AG09309 (cell line): ENCODE measurements at regions not wholly inside any gene's neighbourhood (a gene's known extent, or its start where the extent isn't known, plus 50 kb on each side); places are given as distances from the start of the nearest gene placed in this dataset.
"Not testable (repeated sequence)": the region's sequence is repeated elsewhere in the genome, so short reads cannot be mapped to it uniquely, and the experiment has no call there.

Experiments
- DNase-seq: peaks from one replicate; pipeline ENCODE4 v3.0.0-alpha.2; 2010; ENCODE audit warnings: low read depth
- H3K4me3 ChIP-seq: 2 replicates; pipeline ENCODE4 v1.5.1; 2011; ENCODE audit warnings: mild to moderate bottlenecking, low read depth, low read length, moderate library complexity; ENCODE audit not compliant: control insufficient read depth
- TF ChIP-seq, protein P1 (sequence below): IDR thresholded peaks from 2 replicates; pipeline ENCODE4 v1.5.1; 2011; ENCODE audit warnings: mild to moderate bottlenecking, low read depth, low read length, inconsistent platforms; ENCODE audit not compliant: insufficient read depth, control insufficient read depth; ENCODE audit errors: missing control alignments

DNA sequence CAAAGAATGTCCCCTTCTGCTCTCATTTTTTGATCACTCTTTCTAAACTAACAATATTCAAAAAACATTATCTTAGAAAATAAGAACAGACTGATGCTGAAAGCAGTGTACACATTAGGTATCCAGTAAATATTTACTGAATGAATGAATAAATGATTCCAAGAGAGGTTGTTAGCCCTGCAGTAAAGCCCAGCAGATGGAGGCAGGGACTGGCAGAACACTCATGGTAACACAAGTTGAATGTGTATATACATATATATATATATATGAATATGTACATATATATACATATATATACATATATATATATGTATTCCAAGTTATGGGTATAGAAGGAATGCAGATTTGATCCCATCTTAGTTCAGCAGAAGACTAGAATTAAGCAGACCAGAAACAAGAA is 546.3 kb downstream of the RAB38 start:
- no peak overlapping the region for H3K4me3 ChIP-seq
- DNase-seq, result no peak
- TF ChIP-seq, protein P1, sequence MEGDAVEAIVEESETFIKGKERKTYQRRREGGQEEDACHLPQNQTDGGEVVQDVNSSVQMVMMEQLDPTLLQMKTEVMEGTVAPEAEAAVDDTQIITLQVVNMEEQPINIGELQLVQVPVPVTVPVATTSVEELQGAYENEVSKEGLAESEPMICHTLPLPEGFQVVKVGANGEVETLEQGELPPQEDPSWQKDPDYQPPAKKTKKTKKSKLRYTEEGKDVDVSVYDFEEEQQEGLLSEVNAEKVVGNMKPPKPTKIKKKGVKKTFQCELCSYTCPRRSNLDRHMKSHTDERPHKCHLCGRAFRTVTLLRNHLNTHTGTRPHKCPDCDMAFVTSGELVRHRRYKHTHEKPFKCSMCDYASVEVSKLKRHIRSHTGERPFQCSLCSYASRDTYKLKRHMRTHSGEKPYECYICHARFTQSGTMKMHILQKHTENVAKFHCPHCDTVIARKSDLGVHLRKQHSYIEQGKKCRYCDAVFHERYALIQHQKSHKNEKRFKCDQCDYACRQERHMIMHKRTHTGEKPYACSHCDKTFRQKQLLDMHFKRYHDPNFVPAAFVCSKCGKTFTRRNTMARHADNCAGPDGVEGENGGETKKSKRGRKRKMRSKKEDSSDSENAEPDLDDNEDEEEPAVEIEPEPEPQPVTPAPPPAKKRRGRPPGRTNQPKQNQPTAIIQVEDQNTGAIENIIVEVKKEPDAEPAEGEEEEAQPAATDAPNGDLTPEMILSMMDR, result no peak

DNA sequence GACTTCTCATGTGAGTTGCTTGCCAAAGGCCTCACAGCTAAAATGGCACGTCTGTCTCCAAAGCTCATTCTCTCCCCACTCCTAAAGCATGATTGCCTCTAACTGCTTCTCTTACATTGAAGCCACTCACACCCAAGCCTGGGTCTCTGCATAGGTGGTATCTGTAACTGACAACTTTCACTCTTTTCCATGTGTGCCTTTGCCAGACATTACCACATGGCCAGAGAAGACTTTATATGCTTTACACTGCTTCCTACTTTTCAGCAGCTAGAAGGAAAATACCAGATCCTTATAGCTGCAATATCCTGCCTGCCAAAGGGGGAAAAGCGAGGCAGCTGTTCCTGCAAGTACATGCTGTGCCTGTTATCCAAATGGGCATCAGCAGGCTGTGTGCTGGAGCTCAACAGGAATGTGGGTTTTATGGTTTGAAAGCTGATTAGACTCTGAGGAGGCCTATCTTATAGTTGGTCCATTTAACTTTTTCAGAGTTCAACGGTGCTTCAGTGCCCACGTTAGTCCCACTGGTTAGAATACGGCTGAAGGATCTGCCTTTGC is 547.1 kb downstream of the RAB38 start:
- DNase-seq, result no peak
- TF ChIP-seq, protein P1, result no peak
- no peak overlapping the region for H3K4me3 ChIP-seq

DNA sequence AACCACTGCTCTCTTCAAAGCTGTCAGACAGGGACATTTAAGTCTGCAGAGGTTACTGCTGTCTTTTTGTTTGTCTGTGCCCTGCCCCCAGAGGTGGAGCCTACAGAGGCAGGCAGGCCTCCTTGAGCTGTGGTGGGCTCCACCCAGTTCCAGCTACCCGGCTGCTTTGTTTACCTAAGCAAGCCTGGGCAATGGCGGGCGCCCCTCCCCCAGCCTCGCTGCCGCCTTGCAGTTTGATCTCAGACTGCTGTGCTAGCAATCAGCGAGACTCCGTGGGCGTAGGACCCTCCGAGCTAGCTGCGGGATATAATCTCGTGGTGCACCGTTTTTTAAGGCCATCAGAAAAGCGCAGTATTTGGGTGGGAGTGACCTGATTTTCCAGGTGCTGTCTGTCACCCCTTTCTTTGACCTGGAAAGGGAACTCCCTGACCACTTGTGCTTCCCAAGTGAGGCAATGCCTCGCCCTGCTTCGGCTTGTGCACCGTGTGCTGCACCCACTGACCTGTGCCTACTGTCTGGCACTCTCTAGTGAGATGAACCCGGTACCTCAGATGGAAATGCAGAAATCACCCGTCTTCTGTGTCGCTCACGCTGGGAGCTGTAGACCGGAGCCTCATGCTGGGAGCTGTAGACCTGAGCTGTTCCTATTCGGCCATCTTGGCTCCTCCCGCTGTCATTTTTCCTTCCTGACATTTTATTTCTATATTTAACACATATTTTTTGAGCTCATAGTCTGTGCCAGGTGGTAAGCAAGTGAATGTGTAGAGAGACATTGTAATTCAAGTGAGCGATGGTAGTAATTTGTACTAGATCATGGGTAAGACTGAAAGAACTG is 551.5 kb downstream of the RAB38 start:
- DNase-seq, H3K4me3 ChIP-seq: not testable (repeated sequence)

- no peak overlapping the region for H3K4me3 ChIP-seq
- TF ChIP-seq, protein P1, result no peak
- DNase-seq, result no peak
Measured at GRCh38 chr11:87616511-87616910, 558.7 kb downstream of the RAB38 start.

- TF ChIP-seq, protein P1, result no peak
- H3K4me3 ChIP-seq, result no peak overlapping the region
- DNase-seq, result no peak
Measured at GRCh38 chr11:87604350-87604749, 566.6 kb downstream of the TMEM135 start.

GRCh38 chr11:87603887-87604286 is 566.2 kb downstream of the TMEM135 start:
- no peak overlapping the region for H3K4me3 ChIP-seq
- TF ChIP-seq, protein P1, result no peak
- no peak for DNase-seq

- DNase-seq, result no peak
- TF ChIP-seq, protein P1, result no peak
- no peak overlapping the region for H3K4me3 ChIP-seq
Measured at GRCh38 chr11:87602776-87603175, 565.0 kb downstream of the TMEM135 start.
